Type B pancreatic cell (in vitro differentiated cells): ENCODE measurements at regions not wholly inside any gene's neighbourhood (a gene's known extent, or its start where the extent isn't known, plus 50 kb on each side); places are given as distances from the start of the nearest gene placed in this dataset.

Experiments
- DNase-seq: peaks from one replicate; pipeline ENCODE4 v3.0.0; 2021; ENCODE audit warnings: mixed read lengths; ENCODE audit not compliant: unreplicated experiment; ENCODE audit errors: extremely low spot score
- H3K27ac Mint-ChIP-seq: 2 replicates; pipeline ENCODE4 v1.8.0; 2021; ENCODE audit warnings: mild to moderate bottlenecking, mixed read lengths
- H3K27me3 Mint-ChIP-seq: 2 replicates; pipeline ENCODE4 v1.8.0; 2021; ENCODE audit warnings: mixed read lengths
- H3K36me3 Mint-ChIP-seq: 2 replicates; pipeline ENCODE4 v1.8.0; 2021; ENCODE audit warnings: mixed read lengths
- H3K4me1 Mint-ChIP-seq: one replicate; pipeline ENCODE4 v1.8.0; 2021; ENCODE audit warnings: mixed read lengths; ENCODE audit not compliant: unreplicated experiment
- H3K4me3 Mint-ChIP-seq: 2 replicates; pipeline ENCODE4 v1.8.0; 2021; ENCODE audit warnings: mild to moderate bottlenecking, mixed read lengths
- H3K9me3 Mint-ChIP-seq: 2 replicates; pipeline ENCODE4 v1.8.0; 2021; ENCODE audit warnings: mixed read lengths
- TF ChIP-seq, protein P1 (sequence below): fragments of 200-600 bp; sonication (generic); conservative IDR thresholded peaks from 2 replicates; pipeline ENCODE4 v1.5.0; 2021; ENCODE audit warnings: antibody characterized with exemption, mild to moderate bottlenecking

DNA sequence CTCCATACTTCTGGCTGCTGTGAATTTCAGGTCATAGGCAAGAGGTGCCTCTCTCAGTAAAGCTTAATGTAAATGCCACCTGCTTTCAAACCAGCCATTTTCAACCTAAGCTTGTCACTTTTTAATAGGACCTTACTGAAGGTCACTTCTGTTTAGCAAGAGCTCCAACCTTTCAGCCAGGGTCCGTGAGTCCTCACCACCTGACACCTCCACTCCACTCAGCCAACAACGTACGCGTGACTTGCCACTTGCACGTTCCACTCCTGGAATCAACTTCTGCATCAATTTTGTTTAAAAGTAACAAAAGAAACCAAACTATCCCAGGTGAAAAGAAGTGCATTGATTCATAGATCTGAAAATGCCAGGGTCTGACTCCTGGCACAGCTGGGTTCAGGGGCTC lies 114.4 kb downstream of the TRIM29 start:
- no peak for DNase-seq
- Mint-ChIP-seq H3K36me3 (no peaks in the 10 kb centered on the region), H3K27ac (no peak overlapping the region), H3K4me1 (peaks cover 9% of the 10 kb centered on the region), H3K4me3 (no peak overlapping the region), H3K27me3 (no peaks in the 10 kb centered on the region), H3K9me3 (no peaks in the 10 kb centered on the region)
- TF ChIP-seq, protein P1, sequence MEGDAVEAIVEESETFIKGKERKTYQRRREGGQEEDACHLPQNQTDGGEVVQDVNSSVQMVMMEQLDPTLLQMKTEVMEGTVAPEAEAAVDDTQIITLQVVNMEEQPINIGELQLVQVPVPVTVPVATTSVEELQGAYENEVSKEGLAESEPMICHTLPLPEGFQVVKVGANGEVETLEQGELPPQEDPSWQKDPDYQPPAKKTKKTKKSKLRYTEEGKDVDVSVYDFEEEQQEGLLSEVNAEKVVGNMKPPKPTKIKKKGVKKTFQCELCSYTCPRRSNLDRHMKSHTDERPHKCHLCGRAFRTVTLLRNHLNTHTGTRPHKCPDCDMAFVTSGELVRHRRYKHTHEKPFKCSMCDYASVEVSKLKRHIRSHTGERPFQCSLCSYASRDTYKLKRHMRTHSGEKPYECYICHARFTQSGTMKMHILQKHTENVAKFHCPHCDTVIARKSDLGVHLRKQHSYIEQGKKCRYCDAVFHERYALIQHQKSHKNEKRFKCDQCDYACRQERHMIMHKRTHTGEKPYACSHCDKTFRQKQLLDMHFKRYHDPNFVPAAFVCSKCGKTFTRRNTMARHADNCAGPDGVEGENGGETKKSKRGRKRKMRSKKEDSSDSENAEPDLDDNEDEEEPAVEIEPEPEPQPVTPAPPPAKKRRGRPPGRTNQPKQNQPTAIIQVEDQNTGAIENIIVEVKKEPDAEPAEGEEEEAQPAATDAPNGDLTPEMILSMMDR: no peak

DNA sequence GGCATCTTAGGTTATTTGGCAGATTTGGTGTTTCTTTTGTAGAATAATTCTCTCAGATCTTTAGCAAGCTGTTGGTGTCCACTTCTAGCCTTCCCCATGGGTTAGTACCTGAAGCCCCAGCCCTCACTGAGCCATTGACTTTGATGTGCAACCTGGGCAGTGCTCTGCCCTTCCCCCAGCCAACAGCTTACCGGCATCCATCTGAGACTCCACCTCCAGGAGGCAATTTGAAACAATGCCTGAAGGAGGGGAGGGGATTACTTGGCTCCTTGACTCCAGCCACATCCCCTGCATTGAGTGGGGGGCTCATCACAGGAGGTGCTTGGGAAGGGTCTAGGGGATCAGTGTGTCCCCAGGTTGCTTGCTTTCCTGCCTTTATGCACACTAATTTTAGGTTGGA lies 114.8 kb downstream of the TRIM29 start:
- H3K27ac Mint-ChIP-seq: no peak overlapping the region
- peaks cover 6% of the 10 kb centered on the region for H3K4me1 Mint-ChIP-seq
- H3K36me3 Mint-ChIP-seq: no peaks in the 10 kb centered on the region
- no peaks in the 10 kb centered on the region for H3K9me3 Mint-ChIP-seq
- TF ChIP-seq, protein P1: no peak
- H3K27me3 Mint-ChIP-seq: no peaks in the 10 kb centered on the region
- H3K4me3 Mint-ChIP-seq: no peak overlapping the region
- DNase-seq: peak; percentile 27

GRCh38 chr11:120022617-120023016 lies 115.3 kb downstream of the TRIM29 start:
- Mint-ChIP-seq H3K4me1 (peaks cover 10% of the 10 kb centered on the region), H3K27ac (peak overlapping the region; percentile 37), H3K36me3 (no peaks in the 10 kb centered on the region), H3K27me3 (no peaks in the 10 kb centered on the region), H3K4me3 (no peak overlapping the region), H3K9me3 (no peaks in the 10 kb centered on the region)
- no peak for DNase-seq
- TF ChIP-seq, protein P1: no peak

DNA sequence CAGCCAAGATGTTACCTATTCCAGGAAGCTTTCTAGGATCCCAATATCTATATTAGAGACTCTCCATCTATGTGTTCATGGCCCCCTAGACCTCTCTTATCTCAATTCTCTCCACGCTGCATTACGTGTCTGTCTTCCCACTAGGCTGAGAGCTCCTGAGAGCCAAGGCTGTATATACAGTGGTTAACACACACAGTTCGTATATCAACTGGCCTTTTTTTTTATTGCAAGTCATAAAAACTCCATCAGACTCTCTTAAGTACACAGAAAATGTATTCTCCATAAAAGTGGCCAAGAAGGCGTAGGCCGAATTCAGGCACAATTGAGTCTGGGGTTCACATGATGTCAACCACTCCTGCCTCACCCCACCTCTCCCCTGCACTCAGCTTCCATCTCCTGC lies 115.9 kb downstream of the TRIM29 start:
- H3K27ac Mint-ChIP-seq: no peak overlapping the region
- H3K27me3 Mint-ChIP-seq: no peaks in the 10 kb centered on the region
- H3K36me3 Mint-ChIP-seq: no peaks in the 10 kb centered on the region
- TF ChIP-seq, protein P1: no peak
- H3K4me1 Mint-ChIP-seq: peaks cover 14% of the 10 kb centered on the region
- DNase-seq: no peak
- H3K4me3 Mint-ChIP-seq: no peak overlapping the region
- H3K9me3 Mint-ChIP-seq: no peaks in the 10 kb centered on the region

DNA sequence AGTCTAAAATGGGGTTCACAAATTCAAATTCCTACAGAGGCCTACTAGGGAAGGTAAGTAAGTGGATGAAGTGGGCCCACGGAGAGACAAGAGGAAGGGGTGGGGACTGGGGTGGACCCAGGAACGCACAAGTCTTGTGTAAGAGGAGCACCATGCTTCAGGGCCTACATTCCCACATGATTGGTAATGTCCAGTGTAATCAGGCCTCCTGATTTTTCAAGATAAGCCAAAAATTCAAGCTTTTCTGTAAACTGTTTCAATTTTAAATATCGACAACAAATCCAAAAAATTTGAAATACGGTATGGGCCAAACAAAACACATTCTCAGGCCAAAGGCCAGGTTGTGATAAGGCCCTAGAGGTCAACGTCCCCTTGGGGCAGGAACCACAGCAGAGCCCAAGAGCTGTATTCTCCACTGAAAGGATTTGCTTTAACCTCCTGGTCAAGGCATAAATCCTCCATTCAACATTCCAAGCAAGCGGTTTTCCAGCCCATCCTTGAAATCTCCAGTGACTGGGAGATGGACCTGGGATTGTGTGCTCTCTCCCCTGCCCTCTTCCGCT lies 116.4 kb downstream of the TRIM29 start:
- no peak for DNase-seq
- peaks cover 18% of the 10 kb centered on the region for H3K4me1 Mint-ChIP-seq
- peaks cover under 1% of the 10 kb centered on the region for H3K27me3 Mint-ChIP-seq
- H3K27ac Mint-ChIP-seq: no peak overlapping the region
- no peaks in the 10 kb centered on the region for H3K9me3 Mint-ChIP-seq
- no peaks in the 10 kb centered on the region for H3K36me3 Mint-ChIP-seq
- no peak overlapping the region for H3K4me3 Mint-ChIP-seq
- TF ChIP-seq, protein P1: no peak

GRCh38 chr11:120020981-120021380 lies 116.9 kb downstream of the TRIM29 start:
- peaks cover 3% of the 10 kb centered on the region for H3K27me3 Mint-ChIP-seq
- no peaks in the 10 kb centered on the region for H3K9me3 Mint-ChIP-seq
- H3K27ac Mint-ChIP-seq: no peak overlapping the region
- TF ChIP-seq, protein P1: no peak
- no peaks in the 10 kb centered on the region for H3K36me3 Mint-ChIP-seq
- no peak overlapping the region for H3K4me3 Mint-ChIP-seq
- no peak for DNase-seq
- peaks cover 21% of the 10 kb centered on the region for H3K4me1 Mint-ChIP-seq
